Astrocyte of the hippocampus (primary cell): ENCODE measurements at regions not wholly inside any gene's neighbourhood (a gene's known extent, or its start where the extent isn't known, plus 50 kb on each side); places are given as distances from the start of the nearest gene placed in this dataset.

ENCODE experiments used
- DNase-seq: peaks from one replicate; pipeline ENCODE4 v3.0.0; 2011; ENCODE audit warnings: low read depth, low spot score

- no peak for DNase-seq
Observed at GRCh38 chr7:108686494-108686893, 116.8 kb downstream of the DNAJB9 start.

GRCh38 chr7:108697254-108697653, 127.6 kb downstream of the DNAJB9 start:
- DNase-seq = peak; percentile 25

DNA sequence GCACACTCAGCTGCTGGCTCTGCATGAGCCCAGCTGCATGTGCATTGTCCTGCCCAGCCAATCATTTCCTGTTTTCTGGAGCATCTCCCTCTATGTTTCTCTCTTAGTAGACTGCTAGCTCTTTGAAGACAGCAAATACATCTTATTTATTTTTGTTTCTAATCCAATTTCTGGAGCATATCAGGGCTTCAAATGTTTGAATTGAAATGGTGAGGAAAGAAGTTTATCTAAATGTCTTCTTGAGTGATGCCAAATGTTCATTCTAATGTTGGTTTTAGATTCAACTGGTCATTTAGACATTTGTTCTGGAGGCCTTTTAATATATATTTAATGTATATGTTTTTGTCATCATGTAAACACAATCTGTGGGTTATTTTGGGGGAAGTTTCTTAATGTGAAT, 141.9 kb downstream of the DNAJB9 start:
- DNase-seq = no peak

GRCh38 chr7:108716783-108717182, 147.1 kb downstream of the DNAJB9 start:
- DNase-seq = peak; percentile 8

- no peak for DNase-seq
Observed at GRCh38 chr7:108717781-108718180, 148.1 kb downstream of the DNAJB9 start.

- DNase-seq = no peak
Observed at GRCh38 chr7:108719631-108720030, 150.0 kb downstream of the DNAJB9 start.

- DNase-seq = no peak
Observed at GRCh38 chr7:108722561-108722960, 152.9 kb downstream of the DNAJB9 start.

GRCh38 chr7:108723381-108723814, 153.7 kb downstream of the DNAJB9 start:
- DNase-seq = no peak

- peak; percentile 20 for DNase-seq
Observed at GRCh38 chr7:108724251-108725100, 154.8 kb downstream of the DNAJB9 start.

DNA sequence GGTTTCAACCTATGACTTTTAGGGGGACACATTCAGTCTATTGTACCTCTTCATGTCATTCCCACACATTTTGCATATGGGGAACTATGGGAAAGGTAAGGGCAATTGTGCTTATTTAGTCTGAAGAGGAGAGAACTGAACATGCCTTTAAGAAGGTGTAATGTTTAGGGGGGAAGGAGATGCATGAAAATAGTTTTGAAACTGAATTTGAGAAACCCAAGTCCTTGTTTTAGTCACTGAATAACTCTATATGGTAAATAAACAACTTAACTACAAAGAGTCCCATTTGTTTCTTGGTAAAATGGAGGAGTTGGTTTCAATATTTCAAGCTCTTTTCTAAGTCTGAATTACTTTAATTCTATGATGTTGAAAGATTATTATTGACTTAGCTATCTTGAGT, 166.1 kb downstream of the DNAJB9 start:
- DNase-seq = no peak

DNA sequence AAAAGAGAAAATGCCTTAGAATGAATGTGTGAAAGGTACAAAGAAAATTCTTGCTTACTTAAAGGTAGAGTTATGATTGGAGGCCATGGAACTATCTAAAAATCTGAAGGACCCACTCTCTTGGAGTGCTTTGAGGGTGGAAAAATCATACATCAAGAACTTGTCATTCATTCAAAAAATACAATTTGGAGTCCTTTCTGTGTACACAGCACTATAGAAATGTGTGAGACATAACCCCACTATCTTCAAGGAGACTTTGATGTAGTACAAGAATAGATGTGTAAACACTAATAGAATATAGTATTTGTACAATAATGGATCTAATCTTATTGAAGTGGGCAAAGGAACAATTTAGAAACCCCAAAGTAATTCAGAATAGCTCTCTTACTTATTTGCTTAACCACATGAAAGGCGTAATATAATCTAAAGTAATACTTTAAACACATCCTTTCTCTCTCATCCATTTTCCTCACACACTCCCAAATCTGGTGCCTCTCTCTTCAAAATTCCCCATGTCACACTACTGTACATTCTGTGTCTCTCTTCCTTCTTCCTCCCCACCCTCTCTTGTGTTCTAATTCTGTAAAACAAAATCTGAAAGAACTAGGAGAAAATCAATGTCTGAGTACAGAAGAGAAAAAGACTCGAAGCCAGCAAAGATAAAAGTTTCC, 166.7 kb downstream of the DNAJB9 start:
- no peak for DNase-seq

GRCh38 chr7:108770981-108771745, 201.5 kb downstream of the DNAJB9 start:
- no peak for DNase-seq

DNA sequence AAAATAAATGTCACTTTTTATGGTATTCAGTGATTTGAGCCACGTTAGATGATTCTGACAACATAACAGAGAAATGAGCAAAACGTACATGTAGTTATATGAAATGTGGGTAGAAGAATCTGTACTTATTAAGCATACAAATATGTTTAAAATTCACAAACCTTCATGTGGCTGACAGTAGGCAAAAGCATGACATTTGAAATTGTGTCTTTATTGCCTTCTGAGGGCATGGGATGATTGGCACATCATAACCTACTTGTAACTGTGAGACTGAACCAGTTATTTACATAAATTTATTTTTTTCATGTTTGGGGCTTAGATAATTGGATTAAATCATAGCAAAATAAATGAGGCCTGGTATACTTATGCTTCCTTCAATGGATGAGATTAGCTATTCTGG, 202.2 kb downstream of the DNAJB9 start:
- DNase-seq = no peak

DNA sequence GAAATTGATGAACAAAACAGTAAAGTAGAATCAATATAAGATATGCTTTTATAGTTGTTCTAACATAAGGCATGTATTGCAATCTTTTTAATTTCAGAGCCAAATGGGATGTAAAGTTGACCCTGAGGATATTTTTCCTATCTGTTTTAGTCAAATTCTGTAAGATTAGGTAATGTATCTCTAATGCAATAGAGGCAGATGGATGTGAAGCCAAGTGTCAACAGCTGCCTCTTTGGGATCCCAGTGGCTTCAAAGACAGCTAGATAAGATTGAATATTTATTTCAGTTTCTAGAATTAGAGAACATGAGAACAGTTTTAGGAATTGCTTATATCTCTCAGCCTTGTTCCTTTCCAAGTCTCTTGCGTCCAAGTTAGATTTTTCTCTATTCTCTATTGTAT, 208.3 kb downstream of the DNAJB9 start:
- no peak for DNase-seq

DNA sequence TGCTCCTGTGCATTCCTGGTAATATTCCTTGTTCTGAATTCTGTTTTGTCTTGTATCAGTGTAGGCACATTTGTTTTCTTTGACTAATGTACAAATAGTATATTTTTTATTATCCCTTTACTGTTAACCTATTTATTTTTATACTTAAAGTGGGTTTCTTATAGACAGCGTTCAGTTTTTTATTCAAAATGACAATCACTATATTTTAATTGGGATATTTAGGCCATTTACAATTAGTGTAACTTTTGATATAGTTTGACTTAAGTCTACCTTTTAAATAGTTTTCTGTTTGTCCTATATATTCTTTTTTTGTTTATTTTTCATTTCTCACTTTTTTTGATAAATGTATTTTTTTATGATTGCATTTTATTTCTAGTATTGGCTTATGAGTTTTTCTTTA, 219.8 kb downstream of the DNAJB9 start:
- DNase-seq = no peak

GRCh38 chr7:108794466-108794865, 224.8 kb downstream of the DNAJB9 start:
- no peak for DNase-seq

- DNase-seq = no peak
Observed at GRCh38 chr7:108802650-108803049, 233.0 kb downstream of the DNAJB9 start.

DNA sequence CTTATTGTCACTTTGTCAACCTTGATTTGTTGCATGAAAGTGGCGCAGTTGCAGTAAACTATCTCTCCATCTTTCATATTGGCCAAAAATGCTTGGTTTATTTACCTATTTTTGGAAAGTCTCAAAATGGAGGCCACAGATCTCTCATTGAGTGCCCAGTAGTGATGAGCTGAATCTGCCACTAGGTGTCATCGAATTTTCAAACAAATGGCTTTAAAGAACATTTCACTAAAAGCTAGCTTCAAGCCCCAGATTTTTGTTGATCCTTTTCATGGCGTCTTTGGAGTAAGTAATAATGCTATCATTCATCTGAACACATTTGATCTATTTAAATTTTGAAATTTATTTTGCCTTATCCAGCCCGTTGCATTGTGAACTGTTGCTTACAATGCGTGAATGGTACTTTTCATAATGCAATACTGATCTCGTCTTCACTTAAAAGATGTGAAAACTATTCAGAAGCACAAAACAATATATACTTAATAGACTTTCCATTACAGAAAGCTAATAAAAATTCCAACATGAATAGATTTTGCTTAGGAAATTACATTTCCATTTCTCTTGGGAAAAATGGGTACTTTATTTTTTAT, 236.2 kb downstream of the DNAJB9 start:
- DNase-seq = peak; percentile 44

DNA sequence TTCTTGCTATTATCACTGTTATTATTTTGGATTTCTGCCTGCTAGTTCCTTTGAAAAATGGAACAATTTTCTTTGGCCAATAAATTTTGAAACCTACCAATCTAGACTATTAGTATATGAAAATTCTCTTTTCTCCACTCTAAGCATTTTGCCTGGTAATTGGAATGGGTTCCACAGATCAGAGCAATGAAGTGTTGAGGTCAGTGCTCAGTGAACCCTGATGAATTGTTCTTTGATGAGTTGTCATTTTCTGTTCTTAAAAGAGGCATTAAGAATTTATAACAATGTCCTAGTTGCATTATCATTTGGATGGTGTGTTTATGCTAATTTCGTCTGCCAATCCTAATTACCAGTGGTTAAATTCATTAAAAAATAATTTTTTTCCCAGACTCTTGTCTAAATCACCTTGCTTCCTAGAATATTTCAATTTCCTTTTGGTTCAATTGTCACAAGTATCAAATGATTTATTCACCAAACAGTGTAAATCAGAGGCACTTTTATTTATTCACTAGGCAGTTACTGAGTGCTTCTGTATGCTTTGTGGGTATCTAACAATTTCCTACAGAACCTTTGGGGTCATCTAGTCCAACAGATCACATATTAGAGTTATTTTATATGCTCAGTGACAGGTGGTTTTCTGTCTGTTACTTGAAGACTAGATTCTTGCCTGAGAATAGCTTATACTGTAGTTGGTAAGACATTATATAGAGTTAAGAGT, 239.0 kb downstream of the DNAJB9 start:
- DNase-seq = no peak

DNA sequence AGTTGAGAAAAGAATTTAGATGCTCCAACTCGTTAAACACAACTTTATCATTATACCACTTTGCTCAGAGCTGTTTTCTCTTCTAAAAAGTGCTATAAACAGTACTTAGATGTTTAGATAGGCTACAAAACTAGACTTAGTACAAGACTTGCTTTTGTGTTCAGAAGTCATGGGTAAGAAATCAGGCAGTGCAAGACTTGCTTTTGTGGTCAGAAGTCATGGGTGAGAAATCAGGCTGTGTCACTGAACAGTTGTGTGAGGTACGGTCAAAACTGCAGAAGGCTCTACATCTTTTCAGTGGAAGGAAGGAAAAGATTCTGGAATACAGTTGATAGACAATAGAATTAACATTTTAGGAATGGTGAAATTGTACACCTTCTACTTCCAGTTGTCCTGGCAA, 239.7 kb downstream of the DNAJB9 start:
- DNase-seq = no peak

GRCh38 chr7:108810756-108811385, 241.2 kb downstream of the DNAJB9 start:
- no peak for DNase-seq
